ENCODE measurements at regions not wholly inside any gene's neighbourhood (a gene's known extent, or its start where the extent isn't known, plus 50 kb on each side); places are given as distances from the start of the nearest gene placed in this dataset.

DNA sequence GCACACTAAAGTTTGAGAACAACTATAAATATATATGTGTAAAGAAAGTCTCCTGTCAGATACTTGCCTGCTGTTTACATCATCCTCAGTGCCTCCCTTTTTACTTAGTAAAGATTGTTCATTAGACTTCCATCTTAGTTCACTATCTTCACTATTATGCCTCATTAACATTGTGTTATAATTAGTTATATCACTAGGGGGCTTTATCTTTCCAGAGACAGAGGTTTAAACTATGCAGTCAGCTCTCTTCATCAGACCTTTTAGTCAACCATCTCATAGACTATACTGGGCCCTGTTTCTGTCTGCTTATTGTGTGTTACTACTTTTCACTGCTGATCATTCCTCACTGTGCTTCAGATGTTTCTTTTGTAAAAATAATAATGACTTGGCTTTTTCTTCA, 630.8 kb upstream of the KIF2B start:
- DNase-seq (no peak), ATAC-seq (no peak)
- Histone ChIP-seq H3K4me1 (ENCODE audit: control insufficient read depth, insufficient read depth, low read length) (no peaks in the 10 kb centered on the region), H3K9me3 (ENCODE audit: control insufficient read depth, low read length) (no peaks in the 10 kb centered on the region), H3K4me3 (ENCODE audit: low read length) (no peak overlapping the region), H3K27ac (ENCODE audit: low read length) (no peak overlapping the region), H3K27me3 (ENCODE audit: control insufficient read depth, insufficient read depth) (no peaks in the 10 kb centered on the region)
- intact Hi-C loops (cut with DNase I) = no loop called here

DNA sequence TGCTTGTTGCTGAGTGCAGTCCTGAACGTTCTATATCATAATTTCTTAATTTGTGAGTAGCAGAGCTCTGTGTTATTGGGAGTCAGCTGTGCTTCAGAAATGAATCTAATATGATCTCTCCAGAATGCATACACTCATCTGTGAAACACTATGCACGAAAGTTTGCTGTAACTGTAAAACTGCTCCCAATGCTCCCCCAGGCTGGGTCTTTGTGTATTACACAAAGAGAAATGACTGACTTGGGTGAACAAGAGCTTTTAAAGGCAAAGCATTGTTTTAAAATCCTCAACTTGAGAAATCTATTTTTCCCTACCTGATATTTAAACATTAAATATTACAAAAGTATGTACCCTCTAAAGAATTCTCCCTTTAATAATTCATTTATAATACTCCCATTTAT, 636.7 kb upstream of the KIF2B start:
- DNase-seq (no peak), ATAC-seq (no peak)
- Histone ChIP-seq H3K27me3 (ENCODE audit: control insufficient read depth, insufficient read depth) (no peaks in the 10 kb centered on the region), H3K27ac (ENCODE audit: low read length) (no peak overlapping the region), H3K9me3 (ENCODE audit: control insufficient read depth, low read length) (no peaks in the 10 kb centered on the region), H3K4me1 (ENCODE audit: control insufficient read depth, insufficient read depth, low read length) (no peaks in the 10 kb centered on the region), H3K4me3 (ENCODE audit: low read length) (no peak overlapping the region)
- intact Hi-C loops (cut with DNase I) = no loop called here
- WGBS = 19% methylated on average over 2 of the region's 2 CpGs

DNA sequence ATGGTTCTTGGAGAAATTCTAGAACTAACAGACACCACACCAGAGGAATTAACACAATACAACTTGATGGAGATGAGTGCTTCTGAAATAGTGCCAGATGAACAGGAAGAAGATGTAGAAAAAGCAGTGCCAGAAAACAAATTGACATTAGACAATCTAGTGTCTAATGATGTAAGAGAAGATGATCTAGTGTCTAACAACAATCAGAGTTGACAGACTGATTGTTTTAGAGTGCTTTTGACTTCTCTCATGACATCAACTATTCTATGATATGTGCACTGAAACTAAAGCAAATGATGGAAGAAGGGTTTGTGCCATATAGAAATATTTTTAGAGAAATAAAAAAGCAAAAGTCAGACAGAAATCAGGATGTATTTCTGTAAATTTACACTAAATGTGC, 646.1 kb upstream of the KIF2B start:
- H3K4me3 ChIP-seq (ENCODE audit: low read length) = no peak overlapping the region
- no peaks in the 10 kb centered on the region for H3K4me1 ChIP-seq (ENCODE audit: control insufficient read depth, insufficient read depth, low read length)
- H3K27me3 ChIP-seq (ENCODE audit: control insufficient read depth, insufficient read depth) = no peaks in the 10 kb centered on the region
- H3K27ac ChIP-seq (ENCODE audit: low read length) = no peak overlapping the region
- ATAC-seq (no peak), DNase-seq (no peak)
- intact Hi-C loops (cut with DNase I) = no loop called here
- no peaks in the 10 kb centered on the region for H3K9me3 ChIP-seq (ENCODE audit: control insufficient read depth, low read length)

DNA sequence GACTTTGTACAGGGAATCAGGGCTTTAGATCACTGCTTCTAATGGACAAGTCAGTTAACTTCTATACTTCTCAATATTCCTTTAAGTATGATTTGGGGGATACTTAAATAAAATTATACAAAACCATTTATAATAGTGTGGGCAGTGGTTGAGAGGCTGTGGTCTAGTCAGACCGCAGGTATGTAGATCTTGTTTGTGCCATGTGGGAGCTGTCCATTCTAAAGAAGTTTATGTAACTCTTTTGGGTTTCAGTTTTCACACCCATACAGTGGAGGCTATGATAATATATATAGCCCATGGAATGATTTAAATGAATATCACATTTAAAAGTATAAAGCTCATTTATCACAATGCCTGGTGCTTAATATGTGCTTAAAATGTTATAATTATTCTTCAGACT, 654.3 kb upstream of the KIF2B start:
- intact Hi-C loops (cut with DNase I) = no loop called here
- no peaks in the 10 kb centered on the region for H3K9me3 ChIP-seq (ENCODE audit: control insufficient read depth, low read length)
- no peaks in the 10 kb centered on the region for H3K27me3 ChIP-seq (ENCODE audit: control insufficient read depth, insufficient read depth)
- H3K4me3 ChIP-seq (ENCODE audit: low read length) = no peak overlapping the region
- H3K4me1 ChIP-seq (ENCODE audit: control insufficient read depth, insufficient read depth, low read length) = no peaks in the 10 kb centered on the region
- DNase-seq (no peak), ATAC-seq (no peak)
- H3K27ac ChIP-seq (ENCODE audit: low read length) = no peak overlapping the region
- WGBS = 83% methylated on average over 1 of the region's 1 CpG

DNA sequence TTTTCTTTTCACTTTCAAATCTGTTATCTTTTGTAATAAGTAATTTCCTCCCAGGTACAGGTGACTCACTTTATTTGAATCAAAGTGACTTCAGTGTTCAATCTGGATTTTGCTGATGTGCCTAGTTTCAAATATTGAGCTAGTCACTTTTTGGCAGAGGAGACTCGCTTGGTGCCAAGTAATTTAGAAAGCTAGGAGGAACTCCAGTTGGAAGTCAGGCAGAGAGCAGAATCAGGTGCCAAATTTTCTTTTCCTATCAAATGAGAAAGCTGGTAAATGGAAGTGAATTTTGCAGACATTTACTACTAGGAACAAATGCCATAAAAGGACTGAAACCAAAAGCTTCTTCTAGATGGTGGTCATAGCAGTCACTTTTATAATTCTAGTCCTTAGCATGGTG, 656.0 kb upstream of the KIF2B start:
- intact Hi-C loops (cut with DNase I) = no loop called here
- no peak overlapping the region for H3K27ac ChIP-seq (ENCODE audit: low read length)
- H3K9me3 ChIP-seq (ENCODE audit: control insufficient read depth, low read length) = no peaks in the 10 kb centered on the region
- DNase-seq (no peak), ATAC-seq (no peak)
- no peak overlapping the region for H3K4me3 ChIP-seq (ENCODE audit: low read length)
- no peaks in the 10 kb centered on the region for H3K27me3 ChIP-seq (ENCODE audit: control insufficient read depth, insufficient read depth)
- WGBS = 57% methylated on average over 1 of the region's 1 CpG
- H3K4me1 ChIP-seq (ENCODE audit: control insufficient read depth, insufficient read depth, low read length) = no peaks in the 10 kb centered on the region

DNA sequence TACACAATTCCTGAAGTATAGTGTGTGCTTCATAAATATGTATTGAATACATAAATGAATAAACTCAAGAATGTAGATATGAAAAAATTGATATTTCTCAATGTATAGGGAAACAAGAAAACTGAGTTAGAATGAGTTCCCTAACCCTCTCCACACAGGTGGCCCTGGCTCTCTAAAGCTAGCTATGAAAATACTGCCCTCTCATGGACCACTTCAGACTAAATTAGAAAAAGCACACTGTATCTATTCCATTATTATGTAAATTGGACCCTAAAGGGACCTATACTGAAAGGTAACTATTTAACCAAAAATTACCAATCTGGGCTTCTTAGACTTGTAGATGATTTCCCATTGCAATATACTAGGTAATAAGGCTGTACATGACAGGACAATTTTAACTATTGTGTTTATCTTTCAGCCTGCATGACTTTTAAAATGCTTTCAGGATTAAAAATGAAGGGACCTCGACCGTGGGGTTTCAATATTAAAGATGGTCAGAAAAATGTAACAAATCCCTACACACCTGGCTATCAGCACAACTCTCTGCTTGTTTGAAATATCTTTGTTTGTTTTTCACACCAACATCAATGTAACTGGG, 672.5 kb upstream of the KIF2B start:
- Histone ChIP-seq H3K27me3 (ENCODE audit: control insufficient read depth, insufficient read depth) (no peaks in the 10 kb centered on the region), H3K4me1 (ENCODE audit: control insufficient read depth, insufficient read depth, low read length) (no peaks in the 10 kb centered on the region), H3K9me3 (ENCODE audit: control insufficient read depth, low read length) (no peaks in the 10 kb centered on the region), H3K4me3 (ENCODE audit: low read length) (no peak overlapping the region), H3K27ac (ENCODE audit: low read length) (no peak overlapping the region)
- WGBS = 90% methylated on average over 2 of the region's 2 CpGs
- intact Hi-C loops (cut with DNase I) = no loop called here
- ATAC-seq (no peak), DNase-seq (no peak)

DNA sequence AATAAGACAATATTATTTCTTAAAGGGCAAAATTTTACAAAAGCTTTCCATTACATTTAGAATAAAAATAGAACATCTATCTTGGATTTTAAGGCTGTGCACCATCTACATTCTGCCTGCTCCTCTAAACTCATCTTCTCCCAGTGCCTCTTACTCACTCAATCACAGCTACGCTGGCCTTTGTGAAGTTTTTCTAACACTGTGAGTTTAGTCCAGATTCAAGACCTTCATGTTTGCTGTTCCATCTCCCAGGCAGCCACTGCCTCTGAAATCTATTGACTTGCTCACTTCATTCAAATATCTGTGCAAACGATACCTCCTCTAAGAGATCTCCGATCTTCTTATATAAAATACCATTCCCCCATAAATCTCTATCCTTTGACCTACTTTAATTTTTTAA, 673.4 kb upstream of the KIF2B start:
- intact Hi-C loops (cut with DNase I) = no loop called here
- 88% methylated on average over 3 of the region's 3 CpGs for WGBS
- no peak for DNase-seq
- H3K27ac ChIP-seq (ENCODE audit: low read length) = no peak overlapping the region
- no peak for ATAC-seq
- H3K9me3 ChIP-seq (ENCODE audit: control insufficient read depth, low read length) = no peaks in the 10 kb centered on the region
- no peak overlapping the region for H3K4me3 ChIP-seq (ENCODE audit: low read length)
- no peaks in the 10 kb centered on the region for H3K4me1 ChIP-seq (ENCODE audit: control insufficient read depth, insufficient read depth, low read length)
- no peaks in the 10 kb centered on the region for H3K27me3 ChIP-seq (ENCODE audit: control insufficient read depth, insufficient read depth)

DNA sequence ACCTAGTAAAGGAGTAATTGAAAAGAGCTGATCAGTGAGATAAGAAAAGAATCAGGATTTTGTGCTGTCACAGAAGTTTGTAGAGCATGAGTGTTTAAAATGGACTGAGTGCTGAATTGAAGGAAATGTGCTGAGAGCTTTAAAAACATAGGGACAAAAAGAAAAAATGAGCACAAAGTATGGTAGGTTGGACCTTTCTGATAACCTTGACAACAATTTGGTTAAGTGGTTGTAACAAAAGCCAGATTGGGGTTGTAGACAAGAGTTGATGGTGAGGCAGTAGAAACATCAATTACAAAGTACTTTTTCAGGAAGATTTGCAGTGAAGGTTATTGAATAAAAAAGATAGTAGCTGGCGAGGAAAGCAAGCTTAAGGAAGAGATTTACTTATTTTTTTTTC, 674.7 kb upstream of the KIF2B start:
- H3K27me3 ChIP-seq (ENCODE audit: control insufficient read depth, insufficient read depth) = no peaks in the 10 kb centered on the region
- ATAC-seq = no peak
- no peak overlapping the region for H3K4me3 ChIP-seq (ENCODE audit: low read length)
- WGBS = 74% methylated on average over 1 of the region's 1 CpG
- no peaks in the 10 kb centered on the region for H3K4me1 ChIP-seq (ENCODE audit: control insufficient read depth, insufficient read depth, low read length)
- intact Hi-C loops (cut with DNase I) = no loop called here
- no peak overlapping the region for H3K27ac ChIP-seq (ENCODE audit: low read length)
- no peaks in the 10 kb centered on the region for H3K9me3 ChIP-seq (ENCODE audit: control insufficient read depth, low read length)
- no peak for DNase-seq

DNA sequence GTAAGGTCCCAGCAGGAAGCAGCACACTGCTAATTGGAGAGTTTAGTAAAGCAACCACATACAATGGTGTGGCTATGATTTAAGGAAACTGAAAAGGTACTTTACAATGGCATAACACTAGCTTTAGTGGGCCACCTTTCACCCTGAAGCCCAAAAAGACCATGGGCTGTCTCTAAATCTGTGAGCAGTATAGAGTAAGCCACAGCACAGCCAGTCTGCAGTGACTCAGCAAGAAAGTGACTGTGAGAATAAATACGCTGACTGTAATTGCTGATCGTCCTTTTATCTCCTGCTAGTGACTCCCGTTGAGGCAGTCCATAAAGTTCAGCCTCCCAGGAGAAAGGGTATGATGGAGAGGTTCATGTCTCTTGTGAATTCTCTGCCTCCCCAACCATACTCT, 679.8 kb upstream of the KIF2B start:
- no peaks in the 10 kb centered on the region for H3K9me3 ChIP-seq (ENCODE audit: control insufficient read depth, low read length)
- no peaks in the 10 kb centered on the region for H3K4me1 ChIP-seq (ENCODE audit: control insufficient read depth, insufficient read depth, low read length)
- no peak overlapping the region for H3K4me3 ChIP-seq (ENCODE audit: low read length)
- ATAC-seq = no peak
- intact Hi-C loops (cut with DNase I) = no loop called here
- H3K27ac ChIP-seq (ENCODE audit: low read length) = no peak overlapping the region
- H3K27me3 ChIP-seq (ENCODE audit: control insufficient read depth, insufficient read depth) = no peaks in the 10 kb centered on the region
- WGBS = 22% methylated on average over 3 of the region's 3 CpGs
- no peak for DNase-seq

DNA sequence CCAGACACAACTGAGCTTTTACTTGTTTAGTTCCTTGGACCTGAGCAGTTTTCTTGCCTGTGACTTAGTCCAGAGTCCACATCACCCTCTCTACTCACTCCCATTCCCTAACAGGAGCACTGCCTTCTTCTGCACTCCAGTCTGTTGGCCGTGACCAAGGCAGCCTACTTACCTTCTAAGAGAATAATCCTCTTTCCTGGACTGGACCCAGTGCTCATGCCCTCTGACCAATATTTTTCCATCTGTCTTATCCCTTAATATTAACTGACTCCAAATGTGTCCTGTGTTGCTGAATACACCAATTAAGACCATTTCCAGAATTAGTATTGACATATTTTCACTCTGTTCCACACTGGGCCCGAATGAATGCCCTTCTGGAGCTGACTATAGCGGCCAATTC, 681.0 kb upstream of the KIF2B start:
- no peak for ATAC-seq
- WGBS = 88% methylated on average over 3 of the region's 3 CpGs
- intact Hi-C loops (cut with DNase I) = no loop called here
- H3K27me3 ChIP-seq (ENCODE audit: control insufficient read depth, insufficient read depth) = no peaks in the 10 kb centered on the region
- H3K27ac ChIP-seq (ENCODE audit: low read length) = no peak overlapping the region
- no peak for DNase-seq
- H3K9me3 ChIP-seq (ENCODE audit: control insufficient read depth, low read length) = no peaks in the 10 kb centered on the region
- no peaks in the 10 kb centered on the region for H3K4me1 ChIP-seq (ENCODE audit: control insufficient read depth, insufficient read depth, low read length)
- no peak overlapping the region for H3K4me3 ChIP-seq (ENCODE audit: low read length)

DNA sequence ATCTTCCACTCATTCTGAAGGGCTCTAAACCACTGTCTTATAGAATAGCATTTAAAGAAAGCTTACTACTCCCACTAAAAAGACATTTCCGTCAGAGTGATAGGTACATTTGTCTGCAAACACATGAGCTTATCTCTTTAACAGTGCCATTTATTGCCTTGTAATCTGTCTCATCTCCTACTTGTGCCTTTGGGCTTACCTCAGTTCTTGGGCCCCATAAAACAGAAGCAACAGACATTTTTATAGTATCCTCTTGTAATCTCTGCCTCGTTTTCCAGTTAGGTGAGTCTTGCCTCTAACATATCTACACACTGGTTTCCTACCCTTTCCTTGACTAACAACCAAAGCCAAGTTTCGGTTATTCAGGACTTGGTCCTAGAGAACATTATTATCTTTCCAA, 681.4 kb upstream of the KIF2B start:
- DNase-seq (no peak), ATAC-seq (no peak)
- WGBS = 61% methylated on average over 3 of the region's 3 CpGs

DNA sequence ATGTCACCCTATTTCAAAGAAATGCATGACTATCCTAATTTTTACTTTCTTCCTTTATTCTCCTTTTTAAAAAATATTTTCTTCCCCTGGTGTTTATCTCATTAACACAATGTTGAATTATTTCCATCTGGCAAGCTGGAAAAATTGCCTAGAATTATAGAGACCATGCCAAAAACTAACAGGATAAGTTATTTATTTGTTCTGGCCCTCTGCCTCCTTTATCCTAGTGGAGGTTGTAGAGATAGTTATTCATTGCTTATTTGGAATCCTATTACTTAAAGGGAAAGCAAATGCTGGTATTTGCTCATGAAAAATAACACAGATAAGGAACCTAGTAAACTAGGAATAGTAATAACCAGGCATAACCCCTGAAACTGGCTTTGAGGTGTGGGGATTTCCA, 684.9 kb upstream of the KIF2B start:
- ATAC-seq (peak; percentile 41 to 50), DNase-seq (no peak)
- Histone ChIP-seq H3K27me3 (ENCODE audit: control insufficient read depth, insufficient read depth) (no peaks in the 10 kb centered on the region), H3K27ac (ENCODE audit: low read length) (no peak overlapping the region), H3K4me3 (ENCODE audit: low read length) (no peak overlapping the region), H3K4me1 (ENCODE audit: control insufficient read depth, insufficient read depth, low read length) (no peaks in the 10 kb centered on the region), H3K9me3 (ENCODE audit: control insufficient read depth, low read length) (no peaks in the 10 kb centered on the region)
- intact Hi-C loops (cut with DNase I) = no loop called here

More for the DNA sequence above, 681.4 kb upstream of the KIF2B start:
- H3K27ac ChIP-seq (ENCODE audit: low read length) = no peak overlapping the region
- H3K4me3 ChIP-seq (ENCODE audit: low read length) = no peak overlapping the region
- H3K4me1 ChIP-seq (ENCODE audit: control insufficient read depth, insufficient read depth, low read length) = no peaks in the 10 kb centered on the region
- intact Hi-C loops (cut with DNase I) = no loop called here
- H3K27me3 ChIP-seq (ENCODE audit: control insufficient read depth, insufficient read depth) = no peaks in the 10 kb centered on the region
- H3K9me3 ChIP-seq (ENCODE audit: control insufficient read depth, low read length) = no peaks in the 10 kb centered on the region
